HUES6 (cell line): ENCODE measurements at regions not wholly inside any gene's neighbourhood (a gene's known extent, or its start where the extent isn't known, plus 50 kb on each side); places are given as distances from the start of the nearest gene placed in this dataset.
"Not testable (repeated sequence)": the region's sequence is repeated elsewhere in the genome, so short reads cannot be mapped to it uniquely, and the experiment has no call there.

Experiments used
- H3K27ac ChIP-seq: 2 replicates; pipeline ENCODE4 v1.7.0; 2013; ENCODE audit warnings: low read depth, mild to moderate bottlenecking, low read length, inconsistent platforms
- H3K27me3 ChIP-seq: 2 replicates; pipeline ENCODE4 v1.6.1; 2013; ENCODE audit warnings: low read length; ENCODE audit not compliant: control insufficient read depth, insufficient read depth
- H3K36me3 ChIP-seq: 2 replicates; pipeline ENCODE4 v1.6.1; 2013; ENCODE audit warnings: low read length; ENCODE audit not compliant: control insufficient read depth, insufficient read depth
- H3K4me1 ChIP-seq: 2 replicates; pipeline ENCODE4 v1.6.1; 2013; ENCODE audit warnings: low read length; ENCODE audit not compliant: control insufficient read depth, insufficient read depth
- H3K4me3 ChIP-seq: 2 replicates; pipeline ENCODE4 v1.5.1; 2013; ENCODE audit warnings: low read depth, low read length
- H3K9ac ChIP-seq: one replicate; pipeline ENCODE4 v1.6.1; 2013; ENCODE audit warnings: mild to moderate bottlenecking, low read length
- H3K9me3 ChIP-seq: 2 replicates; pipeline ENCODE4 v1.6.1; 2013; ENCODE audit warnings: low read depth, low read length; ENCODE audit not compliant: control insufficient read depth, insufficient read depth

- H3K4me1 ChIP-seq: peaks cover 33% of the 10 kb centered on the region
- H3K9ac ChIP-seq: no peak overlapping the region
- H3K36me3 ChIP-seq: no peaks in the 10 kb centered on the region
- no peak overlapping the region for H3K4me3 ChIP-seq
- H3K27me3 ChIP-seq: no peaks in the 10 kb centered on the region
- H3K27ac ChIP-seq: no peak overlapping the region
- peaks cover 34% of the 10 kb centered on the region for H3K9me3 ChIP-seq
Measured at GRCh38 chr2:8251856-8252255, 430.0 kb upstream of the ID2 start.

DNA sequence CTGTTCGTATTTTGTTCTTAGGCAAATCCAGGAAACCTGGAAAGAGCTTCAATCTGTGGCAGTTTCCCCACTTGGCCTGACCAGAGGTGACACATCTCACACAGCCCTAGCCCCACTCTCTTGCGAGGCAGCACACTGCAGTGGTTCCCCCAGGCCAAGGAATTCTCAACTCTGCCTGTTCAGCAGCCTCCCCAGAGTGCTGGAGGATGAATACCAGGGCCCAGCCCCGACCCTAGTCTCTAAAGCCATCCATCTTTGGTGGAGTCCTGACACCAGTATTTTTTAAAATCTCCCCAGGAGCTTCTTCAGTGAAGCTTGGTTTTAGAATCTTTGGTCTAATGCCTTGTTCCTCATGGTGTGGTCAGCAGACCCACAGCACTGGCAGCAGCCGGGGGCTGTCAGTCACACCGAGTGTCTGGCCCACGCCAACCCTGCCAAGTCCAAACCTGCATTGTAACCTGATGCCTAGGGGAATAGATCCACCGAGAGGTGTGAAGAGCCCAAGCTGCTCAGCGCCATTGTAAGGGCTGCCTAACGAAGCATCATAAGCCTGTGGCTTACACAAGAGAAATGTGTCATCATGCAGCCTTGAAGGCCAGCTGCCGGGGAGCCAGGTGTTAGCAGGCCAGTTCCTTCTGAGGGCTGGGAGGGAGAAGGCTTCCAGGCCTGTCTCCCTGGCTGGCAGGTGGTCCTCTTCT is 428.7 kb upstream of the ID2 start:
- H3K36me3 ChIP-seq: no peaks in the 10 kb centered on the region
- H3K4me1 ChIP-seq: peaks cover 44% of the 10 kb centered on the region
- H3K27me3 ChIP-seq: no peaks in the 10 kb centered on the region
- peak overlapping the region; percentile 89; the same call in 1 of the 2 replicates for H3K27ac ChIP-seq
- H3K9me3 ChIP-seq: peaks cover 27% of the 10 kb centered on the region
- H3K4me3 ChIP-seq: no peak overlapping the region
- H3K9ac ChIP-seq: peak overlapping the region; percentile 74

- peak overlapping the region; percentile 74 for H3K9ac ChIP-seq
- H3K27ac ChIP-seq: peak overlapping the region; percentile 89; the same call in 1 of the 2 replicates
- H3K27me3 ChIP-seq: no peaks in the 10 kb centered on the region
- no peak overlapping the region for H3K4me3 ChIP-seq
- peaks cover 24% of the 10 kb centered on the region for H3K9me3 ChIP-seq
- no peaks in the 10 kb centered on the region for H3K36me3 ChIP-seq
- peaks cover 50% of the 10 kb centered on the region for H3K4me1 ChIP-seq
Measured at GRCh38 chr2:8253781-8254180, 428.1 kb upstream of the ID2 start.

- H3K9me3 ChIP-seq: peaks cover 21% of the 10 kb centered on the region
- H3K27me3 ChIP-seq, H3K4me3 ChIP-seq, H3K36me3 ChIP-seq: not testable (repeated sequence)
- peak overlapping the region; percentile 88 for H3K9ac ChIP-seq
- peaks cover 54% of the 10 kb centered on the region for H3K4me1 ChIP-seq
- H3K27ac ChIP-seq: peak overlapping the region; percentile 89; the same call in 1 of the 2 replicates
Measured at GRCh38 chr2:8254214-8254613, 427.6 kb upstream of the ID2 start.

- Histone ChIP-seq H3K4me1 (peaks cover 56% of the 10 kb centered on the region), H3K27ac (peak overlapping the region; percentile 89), H3K9ac (peak overlapping the region; percentile 88), H3K36me3 (no peaks in the 10 kb centered on the region), H3K9me3 (peaks cover 17% of the 10 kb centered on the region), H3K27me3 (no peaks in the 10 kb centered on the region), H3K4me3 (no peak overlapping the region; the same call in 1 of the 2 replicates)
Measured at GRCh38 chr2:8254791-8255447, 426.9 kb upstream of the ID2 start.

- H3K9ac ChIP-seq: peak overlapping the region; percentile 88
- no peaks in the 10 kb centered on the region for H3K27me3 ChIP-seq
- peaks cover 12% of the 10 kb centered on the region for H3K9me3 ChIP-seq
- peak overlapping the region; percentile 89 for H3K27ac ChIP-seq
- no peaks in the 10 kb centered on the region for H3K36me3 ChIP-seq
- no peak overlapping the region for H3K4me3 ChIP-seq
- H3K4me1 ChIP-seq: peaks cover 56% of the 10 kb centered on the region
Measured at GRCh38 chr2:8255448-8255800, 426.4 kb upstream of the ID2 start.

GRCh38 chr2:8256905-8257304 is 425.0 kb upstream of the ID2 start:
- Histone ChIP-seq H3K27me3 (no peaks in the 10 kb centered on the region), H3K9ac (no peak overlapping the region), H3K9me3 (no peaks in the 10 kb centered on the region), H3K36me3 (no peaks in the 10 kb centered on the region), H3K4me3 (no peak overlapping the region), H3K27ac (no peak overlapping the region), H3K4me1 (peaks cover 56% of the 10 kb centered on the region)

DNA sequence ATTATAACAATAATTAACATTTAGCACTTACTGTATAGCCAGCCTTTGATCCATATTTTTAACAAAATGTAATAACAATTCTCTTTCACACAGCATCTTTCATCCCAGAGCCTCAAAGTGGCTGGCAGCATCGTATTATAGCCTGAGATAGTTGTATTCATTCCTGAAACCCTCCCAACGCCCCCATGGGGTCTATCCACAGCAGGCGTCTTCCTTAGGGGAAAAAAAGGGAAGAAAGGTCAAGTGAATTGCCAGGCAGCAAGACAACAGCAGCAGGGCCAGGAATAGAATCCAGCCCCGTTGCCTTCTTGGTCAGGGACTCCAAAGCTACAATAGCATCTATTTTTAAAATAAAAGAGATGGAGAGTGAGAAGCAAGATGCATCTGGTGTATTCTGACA is 424.4 kb upstream of the ID2 start:
- Histone ChIP-seq H3K27ac (no peak overlapping the region), H3K36me3 (no peaks in the 10 kb centered on the region), H3K27me3 (no peaks in the 10 kb centered on the region), H3K9ac (no peak overlapping the region), H3K4me3 (no peak overlapping the region), H3K9me3 (no peaks in the 10 kb centered on the region), H3K4me1 (peaks cover 56% of the 10 kb centered on the region)

DNA sequence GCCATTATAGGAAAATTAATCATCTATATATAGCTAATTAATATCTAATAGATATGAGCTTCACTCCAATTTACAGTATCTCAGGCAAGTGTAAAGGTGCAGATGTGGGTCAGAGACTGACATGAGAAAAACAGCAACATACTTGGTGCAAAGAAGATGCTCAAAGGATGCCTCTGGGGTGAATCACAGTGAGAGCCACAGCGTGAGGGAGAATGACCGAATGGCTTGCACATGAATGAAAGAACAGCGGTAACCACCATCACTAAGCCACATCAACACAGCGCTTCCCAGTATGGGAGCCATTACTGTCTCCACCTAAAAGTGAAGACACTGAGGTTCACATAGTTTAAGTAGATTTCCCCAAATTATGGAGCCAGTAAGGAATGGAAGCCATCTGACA is 423.4 kb upstream of the ID2 start:
- Histone ChIP-seq H3K9me3 (no peaks in the 10 kb centered on the region), H3K4me1 (peaks cover 53% of the 10 kb centered on the region), H3K36me3 (no peaks in the 10 kb centered on the region), H3K27me3 (no peaks in the 10 kb centered on the region), H3K9ac (no peak overlapping the region), H3K4me3 (no peak overlapping the region), H3K27ac (peak overlapping the region; percentile 34; the same call in 1 of the 2 replicates)

GRCh38 chr2:8259106-8259840 is 422.6 kb upstream of the ID2 start:
- Histone ChIP-seq H3K4me1 (peaks cover 53% of the 10 kb centered on the region), H3K27me3 (no peaks in the 10 kb centered on the region), H3K27ac (peak overlapping the region; percentile 34; the same call in 1 of the 2 replicates)

GRCh38 chr2:8259841-8260178 is 422.0 kb upstream of the ID2 start:
- H3K9me3 ChIP-seq: no peaks in the 10 kb centered on the region
- H3K9ac ChIP-seq: no peak overlapping the region
- H3K4me3 ChIP-seq: no peak overlapping the region
- no peaks in the 10 kb centered on the region for H3K36me3 ChIP-seq
- H3K4me1 ChIP-seq: peaks cover 50% of the 10 kb centered on the region
- no peak overlapping the region for H3K27ac ChIP-seq
- no peaks in the 10 kb centered on the region for H3K27me3 ChIP-seq

More at GRCh38 chr2:8259106-8259840, 422.6 kb upstream of the ID2 start:
- Histone ChIP-seq H3K4me3 (no peak overlapping the region), H3K9ac (no peak overlapping the region), H3K36me3 (no peaks in the 10 kb centered on the region), H3K9me3 (no peaks in the 10 kb centered on the region)
